HL-60 (cell line): ENCODE measurements at regions not wholly inside any gene's neighbourhood (a gene's known extent, or its start where the extent isn't known, plus 50 kb on each side); places are given as distances from the start of the nearest gene placed in this dataset.

ENCODE experiments used
- GABPA ChIP-seq: IDR thresholded peaks from 2 replicates; pipeline ENCODE4 v1.6.1; 2012; ENCODE audit warnings: low read depth
- POLR2AphosphoS5 ChIP-seq: IDR thresholded peaks from 2 replicates; pipeline ENCODE4 v1.6.1; 2012; ENCODE audit warnings: low read depth
- TF ChIP-seq, protein P1 (sequence below): IDR thresholded peaks from one replicate; pipeline ENCODE4 v1.5.1; 2011; ENCODE audit warnings: low read length, control low read depth, inconsistent platforms; ENCODE audit not compliant: insufficient read depth

DNA sequence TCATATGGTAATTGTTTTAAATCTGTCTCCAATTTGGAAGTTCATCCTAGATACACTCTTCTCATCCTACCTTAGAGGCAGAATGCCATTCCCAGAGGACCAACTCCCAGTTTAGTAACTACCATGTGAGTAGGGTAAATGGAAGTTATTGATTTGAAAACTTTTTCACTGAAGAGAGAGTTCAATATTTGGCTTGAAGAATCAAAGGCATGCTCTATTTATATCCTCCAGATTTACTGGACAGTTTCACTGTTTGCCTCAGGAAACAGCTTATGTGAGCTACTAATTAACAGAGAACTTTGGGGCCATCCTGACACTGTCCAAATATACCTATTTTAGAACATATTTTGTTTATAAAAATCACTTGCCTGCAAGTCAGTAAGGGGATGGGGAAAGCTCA, 607.2 kb upstream of the GYPC start:
- TF ChIP-seq, protein P1, sequence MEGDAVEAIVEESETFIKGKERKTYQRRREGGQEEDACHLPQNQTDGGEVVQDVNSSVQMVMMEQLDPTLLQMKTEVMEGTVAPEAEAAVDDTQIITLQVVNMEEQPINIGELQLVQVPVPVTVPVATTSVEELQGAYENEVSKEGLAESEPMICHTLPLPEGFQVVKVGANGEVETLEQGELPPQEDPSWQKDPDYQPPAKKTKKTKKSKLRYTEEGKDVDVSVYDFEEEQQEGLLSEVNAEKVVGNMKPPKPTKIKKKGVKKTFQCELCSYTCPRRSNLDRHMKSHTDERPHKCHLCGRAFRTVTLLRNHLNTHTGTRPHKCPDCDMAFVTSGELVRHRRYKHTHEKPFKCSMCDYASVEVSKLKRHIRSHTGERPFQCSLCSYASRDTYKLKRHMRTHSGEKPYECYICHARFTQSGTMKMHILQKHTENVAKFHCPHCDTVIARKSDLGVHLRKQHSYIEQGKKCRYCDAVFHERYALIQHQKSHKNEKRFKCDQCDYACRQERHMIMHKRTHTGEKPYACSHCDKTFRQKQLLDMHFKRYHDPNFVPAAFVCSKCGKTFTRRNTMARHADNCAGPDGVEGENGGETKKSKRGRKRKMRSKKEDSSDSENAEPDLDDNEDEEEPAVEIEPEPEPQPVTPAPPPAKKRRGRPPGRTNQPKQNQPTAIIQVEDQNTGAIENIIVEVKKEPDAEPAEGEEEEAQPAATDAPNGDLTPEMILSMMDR = no peak
- TF ChIP-seq POLR2AphosphoS5 (no peak), GABPA (no peak)
